HG03439 (cell line): ENCODE measurements at regions not wholly inside any gene's neighbourhood (a gene's known extent, or its start where the extent isn't known, plus 50 kb on each side); places are given as distances from the start of the nearest gene placed in this dataset.
"Not testable (repeated sequence)": the region's sequence is repeated elsewhere in the genome, so short reads cannot be mapped to it uniquely, and the experiment has no call there.

Experiments
- ATAC-seq: cut with Tn5 transposase; IDR thresholded peaks from one replicate; pipeline ENCODE4 v1.9.1; 2021; ENCODE audit warnings: mild to moderate bottlenecking, moderate library complexity; ENCODE audit not compliant: unreplicated experiment

DNA sequence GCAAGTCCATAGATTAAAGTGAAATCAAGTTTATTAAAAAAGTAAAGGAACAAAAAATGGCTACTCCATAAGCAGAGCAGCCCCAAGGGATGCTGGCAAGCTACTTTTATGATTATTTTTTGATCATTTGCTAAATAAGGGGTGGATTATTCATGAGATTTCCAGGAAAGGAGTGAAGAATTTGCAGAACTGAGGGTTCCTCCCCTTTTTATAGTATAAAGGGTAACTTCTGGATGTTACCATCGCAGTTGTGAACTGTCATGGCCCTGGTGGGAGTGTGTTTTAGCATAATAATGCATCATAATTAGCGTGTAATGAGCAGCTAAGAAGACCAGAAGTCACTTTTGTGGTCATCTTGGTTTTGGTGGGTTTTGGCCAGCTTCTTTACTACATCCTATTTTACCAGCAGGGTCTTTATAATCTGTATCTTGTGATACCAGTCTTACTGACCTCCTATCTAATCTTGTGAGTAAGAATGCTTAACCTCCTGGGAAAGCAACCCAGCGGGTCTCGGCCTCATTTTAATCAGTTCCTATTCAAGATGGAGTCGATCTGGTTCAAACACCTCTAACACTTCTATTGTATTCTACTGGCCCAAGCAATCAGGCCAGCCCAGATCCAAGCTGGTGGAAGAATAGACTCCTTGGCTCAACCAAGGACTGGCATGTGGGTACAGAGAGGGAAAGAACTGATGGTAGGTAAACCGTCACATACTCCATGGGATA lies 87.9 kb upstream of the NPSR1 start:
- ATAC-seq: no peak

DNA sequence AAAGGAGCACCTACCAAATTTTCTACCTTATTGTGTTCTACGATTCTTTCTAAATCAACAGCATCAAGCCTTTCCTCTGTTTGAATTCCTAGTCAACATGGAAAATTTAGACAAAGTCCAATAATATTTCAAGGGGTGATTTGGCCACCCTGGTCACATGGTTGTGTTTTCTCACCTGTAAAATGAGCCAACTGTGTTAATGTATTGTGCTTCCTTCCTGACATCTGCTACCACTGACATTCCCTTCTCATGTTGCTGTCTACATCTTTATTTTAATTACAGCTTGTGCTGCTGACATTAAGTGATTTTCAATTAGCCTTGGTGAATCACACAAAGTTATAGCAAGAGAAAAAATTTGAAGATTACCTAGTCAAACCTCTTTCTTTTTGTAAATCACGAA lies 83.0 kb upstream of the NPSR1 start:
- ATAC-seq: no peak

DNA sequence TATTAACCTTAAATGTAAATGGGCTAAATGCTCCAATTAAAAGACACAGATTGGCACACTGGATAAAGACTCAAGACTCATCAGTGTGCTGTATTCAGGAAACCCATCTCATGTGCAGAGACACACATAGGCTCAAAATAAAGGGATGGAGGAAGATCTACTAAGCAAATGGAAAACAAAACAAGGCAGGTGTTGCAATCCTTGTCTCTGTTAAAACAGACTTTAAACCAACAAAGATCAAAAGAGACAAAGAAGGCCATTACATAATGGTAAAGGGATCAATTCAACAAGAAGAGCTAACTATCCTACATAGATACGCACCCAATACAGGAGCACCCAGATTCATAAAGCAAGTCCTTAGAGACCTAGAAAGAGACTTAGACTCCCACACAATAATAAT lies 80.1 kb upstream of the NPSR1 start:
- ATAC-seq: not testable (repeated sequence)

DNA sequence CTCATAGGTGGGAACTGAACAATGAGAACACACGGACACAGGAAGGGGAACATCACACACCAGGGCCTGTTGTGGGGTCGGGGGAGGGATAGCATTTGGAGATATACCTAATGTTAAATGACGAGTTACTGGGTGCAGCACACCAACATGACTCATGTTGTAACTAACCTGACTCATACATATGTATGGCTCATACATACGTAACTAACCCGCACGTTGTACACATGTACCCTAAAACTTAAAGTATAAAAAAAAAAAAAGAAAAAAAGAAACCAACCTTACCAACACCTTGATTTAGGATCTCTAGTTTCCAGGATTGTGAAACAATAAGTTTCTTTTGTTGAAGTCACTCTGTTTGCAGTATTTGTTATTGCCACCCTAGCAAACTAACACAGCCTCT lies 76.3 kb upstream of the NPSR1 start:
- ATAC-seq: not testable (repeated sequence)

DNA sequence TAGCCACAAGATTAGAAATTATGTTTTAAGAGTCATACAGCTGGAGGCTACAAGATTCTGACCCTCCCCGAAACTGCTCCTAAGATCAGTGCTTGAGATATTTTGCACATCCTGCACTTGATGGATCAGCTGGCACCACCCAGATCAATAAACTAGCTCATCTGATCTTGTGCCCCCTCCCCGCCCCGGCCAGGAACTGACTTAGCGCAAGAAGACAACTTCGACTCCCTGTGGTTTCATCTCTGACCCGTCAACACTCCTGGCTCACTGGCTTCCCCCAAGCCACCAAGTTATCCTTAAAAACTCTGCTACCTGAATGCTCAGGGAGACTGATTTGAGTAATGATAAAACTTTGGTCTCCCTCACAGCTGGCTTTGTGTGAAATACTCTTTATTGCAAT lies 73.5 kb upstream of the NPSR1 start:
- no peak for ATAC-seq

DNA sequence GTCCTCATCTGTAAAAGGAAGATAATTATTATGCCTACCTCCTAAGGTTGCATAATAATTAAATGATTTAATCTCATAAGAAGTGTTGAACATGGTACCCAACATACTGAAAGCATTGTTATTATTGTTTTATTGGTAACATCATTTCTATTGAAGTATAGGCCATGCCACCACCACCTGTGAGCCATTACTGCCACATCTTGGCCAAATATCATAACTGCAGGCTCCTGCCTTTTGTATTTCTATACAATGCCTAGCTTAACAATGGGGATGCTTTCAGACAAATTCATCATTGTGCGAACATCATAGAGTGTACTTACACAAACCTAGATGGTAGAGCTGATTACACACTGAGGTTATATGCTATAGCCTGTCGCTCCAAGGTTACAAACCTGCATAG lies 61.1 kb upstream of the NPSR1 start:
- no peak for ATAC-seq

DNA sequence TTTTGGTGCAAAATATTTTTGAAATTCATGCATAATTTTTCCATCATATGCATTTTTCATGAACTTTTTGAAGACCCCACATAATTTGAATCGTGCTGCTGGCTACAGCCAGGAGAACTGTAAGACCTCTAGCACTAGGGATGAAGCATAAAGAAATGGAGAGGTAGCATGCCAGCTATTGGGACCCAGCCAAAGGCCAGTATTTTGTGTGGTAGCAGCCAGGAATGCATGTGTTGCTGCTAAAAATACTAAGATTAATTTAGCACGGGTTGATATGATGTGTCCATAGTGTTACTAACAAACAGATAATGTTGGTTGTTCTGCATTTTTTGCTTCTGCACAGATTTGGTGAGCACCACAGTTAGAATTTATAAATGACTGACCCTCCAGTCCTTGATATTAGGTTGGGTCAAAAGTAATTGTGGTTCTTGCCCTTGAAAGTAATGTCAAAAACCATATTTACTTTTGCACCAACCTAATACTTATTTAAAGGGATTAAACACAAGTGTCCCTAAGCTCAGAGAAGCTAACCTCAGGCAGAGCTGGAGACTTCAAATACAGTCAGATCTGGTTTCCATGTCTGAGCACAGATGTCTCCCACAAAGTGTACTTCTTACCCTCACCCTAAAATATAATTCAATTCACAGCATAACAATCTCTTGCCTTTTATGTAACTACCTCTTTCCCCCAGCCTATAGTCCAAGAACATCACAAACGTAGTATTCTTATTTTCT lies 54.1 kb upstream of the NPSR1 start:
- ATAC-seq: no peak
